ENCODE measurements at regions not wholly inside any gene's neighbourhood (a gene's known extent, or its start where the extent isn't known, plus 50 kb on each side); places are given as distances from the start of the nearest gene placed in this dataset.

DNA sequence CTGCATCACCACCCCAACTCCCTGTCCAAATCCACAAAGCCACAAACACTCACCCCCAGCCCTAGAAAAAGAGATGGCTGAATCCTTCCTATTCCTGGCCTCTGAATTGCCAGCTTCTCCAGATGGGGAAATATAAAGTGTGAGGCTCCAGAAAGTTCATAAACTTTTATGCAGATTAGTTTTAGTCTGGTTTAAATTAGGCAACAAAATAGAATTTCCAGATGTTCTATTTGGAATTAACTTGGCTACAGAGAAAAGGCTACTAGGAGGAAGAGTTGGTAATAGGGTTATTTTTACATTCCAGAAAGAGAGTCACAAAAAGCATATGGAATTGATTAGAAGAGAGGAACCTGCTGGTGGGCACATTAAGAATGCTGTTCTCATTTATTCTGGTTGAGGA is 56.0 kb downstream of the EN1 start:
- Histone ChIP-seq H3K27ac (ENCODE audit: low read depth, low read length) (no peak overlapping the region), H3K9me3 (ENCODE audit: low read length) (no peaks in the 10 kb centered on the region), H3K27me3 (ENCODE audit: insufficient read depth, low read length, poor library complexity, severe bottlenecking) (no peaks in the 10 kb centered on the region), H3K4me3 (ENCODE audit: low read length) (no peak overlapping the region), H3K4me1 (ENCODE audit: insufficient read depth, low read length) (no peaks in the 10 kb centered on the region), H3K36me3 (ENCODE audit: insufficient read depth, low read length) (no peaks in the 10 kb centered on the region)
- POLR2A ChIA-PET: no interaction called here
- CTCF ChIA-PET: interaction anchor here (0.5 kb wide), 1 partner anchor 56 kb away, joined by 3 read pairs; the partner anchor contains the start of gene EN1
- Mint-ChIP-seq H3K27ac (no peak overlapping the region), H3K36me3 (no peaks in the 10 kb centered on the region), H3K4me1 (no peaks in the 10 kb centered on the region), H3K9me3 (no peaks in the 10 kb centered on the region), H3K27me3 (peaks cover 2 to 35% of the 10 kb centered on the region in 2 donors), H3K4me3 (no peak overlapping the region)
- DNase-seq: no peak

DNA sequence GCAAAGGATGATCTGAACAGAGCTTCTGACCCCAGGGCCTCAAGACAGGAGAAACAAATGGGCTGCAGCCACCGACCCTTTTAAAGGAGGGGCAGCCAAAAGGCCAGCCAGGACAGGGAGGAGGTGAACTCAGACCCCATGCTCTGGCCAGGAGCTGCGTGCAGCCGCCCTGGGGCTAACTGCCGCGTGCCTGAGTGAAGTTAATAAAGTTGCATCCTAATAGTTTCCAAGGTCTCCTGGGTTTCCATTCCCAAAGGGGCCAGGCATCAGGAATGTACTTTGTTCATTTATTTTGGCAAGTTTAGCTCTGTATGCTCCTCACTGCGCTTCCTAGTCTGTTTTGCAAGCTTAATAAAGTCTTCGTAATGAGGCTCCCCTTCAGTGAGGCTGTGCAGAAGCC is 60.7 kb downstream of the EN1 start:
- DNase-seq: no peak

DNA sequence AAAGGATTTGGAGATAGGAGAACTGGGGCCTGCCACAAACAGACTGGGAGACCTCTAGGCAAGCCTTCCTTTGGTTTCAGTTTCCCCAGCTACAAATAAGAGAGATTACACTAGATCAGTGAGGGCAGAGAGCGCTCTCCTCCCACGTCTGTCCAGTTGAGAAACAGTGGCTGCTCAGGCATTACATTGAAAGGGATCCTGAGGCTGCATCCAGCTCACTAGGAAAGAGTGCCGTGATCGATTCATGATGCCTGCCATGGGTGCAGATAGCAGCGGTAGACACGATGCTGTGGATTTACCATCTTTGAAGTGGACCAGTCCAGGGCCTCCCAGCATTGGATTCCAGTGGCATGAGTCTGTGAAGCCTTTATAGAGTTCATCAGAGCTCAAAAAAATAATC is 62.6 kb downstream of the EN1 start:
- Histone ChIP-seq H3K36me3 (ENCODE audit: insufficient read depth, low read length) (no peaks in the 10 kb centered on the region), H3K27ac (ENCODE audit: low read depth, low read length) (no peak overlapping the region), H3K27me3 (ENCODE audit: insufficient read depth, low read length, poor library complexity, severe bottlenecking) (no peaks in the 10 kb centered on the region), H3K4me1 (ENCODE audit: insufficient read depth, low read length) (no peaks in the 10 kb centered on the region), H3K4me3 (ENCODE audit: low read length) (no peak overlapping the region), H3K9me3 (ENCODE audit: low read length) (no peaks in the 10 kb centered on the region)
- peaks cover 0 to 3% (median 0%) of the 10 kb centered on the region in 5 donors for H3K9me3 Mint-ChIP-seq
- H3K4me3 Mint-ChIP-seq: no peak overlapping the region
- H3K36me3 Mint-ChIP-seq: no peaks in the 10 kb centered on the region
- POLR2A ChIA-PET: no interaction called here
- no peak for DNase-seq
- peaks cover 4 to 30% of the 10 kb centered on the region in 2 donors for H3K27me3 Mint-ChIP-seq
- H3K27ac Mint-ChIP-seq: peak overlapping the region in 1 of 8 donors; percentile 16
- no peaks in the 10 kb centered on the region for H3K4me1 Mint-ChIP-seq
- CTCF ChIA-PET: no interaction called here

More for the DNA sequence above, 60.7 kb downstream of the EN1 start:
- H3K4me3 ChIP-seq (ENCODE audit: low read length): no peak overlapping the region
- ChIA-PET POLR2A (no interaction called here), CTCF (no interaction called here)
- H3K36me3 ChIP-seq (ENCODE audit: insufficient read depth, low read length): no peaks in the 10 kb centered on the region
- peaks cover 2 to 25% of the 10 kb centered on the region in 2 donors for H3K27me3 Mint-ChIP-seq
- H3K9me3 ChIP-seq (ENCODE audit: low read length): no peaks in the 10 kb centered on the region
- no peak overlapping the region for H3K4me3 Mint-ChIP-seq
- no peaks in the 10 kb centered on the region for H3K4me1 ChIP-seq (ENCODE audit: insufficient read depth, low read length)
- H3K27ac Mint-ChIP-seq: no peak overlapping the region
- H3K4me1 Mint-ChIP-seq: no peaks in the 10 kb centered on the region
- no peak overlapping the region for H3K27ac ChIP-seq (ENCODE audit: low read depth, low read length)
- no peaks in the 10 kb centered on the region for H3K36me3 Mint-ChIP-seq
- no peaks in the 10 kb centered on the region for H3K9me3 Mint-ChIP-seq
- no peaks in the 10 kb centered on the region for H3K27me3 ChIP-seq (ENCODE audit: insufficient read depth, low read length, poor library complexity, severe bottlenecking)

DNA sequence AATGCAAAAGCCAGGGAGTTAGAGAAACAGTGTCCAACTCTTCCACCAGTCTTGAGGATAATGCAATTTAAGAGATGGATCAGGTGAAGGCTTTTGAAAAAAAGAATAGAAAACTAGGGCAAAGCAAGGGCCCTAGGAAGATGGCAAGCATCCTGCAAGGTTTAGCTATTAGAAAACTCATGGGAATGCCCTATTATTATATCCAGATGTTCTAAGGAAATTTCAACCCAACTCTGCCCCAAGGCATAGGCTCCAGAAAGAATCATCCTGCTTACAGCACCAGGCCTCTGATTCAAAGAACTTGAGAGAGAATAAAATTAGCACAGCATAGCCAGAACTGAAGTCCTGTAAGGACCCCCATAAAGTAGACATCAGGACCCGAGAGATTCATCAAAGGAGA is 68.1 kb downstream of the EN1 start:
- Mint-ChIP-seq H3K36me3 (no peaks in the 10 kb centered on the region), H3K4me3 (no peak overlapping the region), H3K9me3 (peaks cover 0 to 3% (median 0%) of the 10 kb centered on the region in 5 donors), H3K27ac (no peak overlapping the region), H3K4me1 (peaks cover 4 to 9% (median 4%) of the 10 kb centered on the region in 3 donors), H3K27me3 (peaks cover 19 to 41% of the 10 kb centered on the region in 2 donors)
- Histone ChIP-seq H3K9me3 (ENCODE audit: low read length) (no peaks in the 10 kb centered on the region), H3K4me3 (ENCODE audit: low read length) (no peak overlapping the region), H3K27ac (ENCODE audit: low read depth, low read length) (no peak overlapping the region), H3K36me3 (ENCODE audit: insufficient read depth, low read length) (no peaks in the 10 kb centered on the region), H3K4me1 (ENCODE audit: insufficient read depth, low read length) (no peaks in the 10 kb centered on the region), H3K27me3 (ENCODE audit: insufficient read depth, low read length, poor library complexity, severe bottlenecking) (no peaks in the 10 kb centered on the region)
- DNase-seq: no peak
- POLR2A ChIA-PET: no interaction called here
- CTCF ChIA-PET: no interaction called here

DNA sequence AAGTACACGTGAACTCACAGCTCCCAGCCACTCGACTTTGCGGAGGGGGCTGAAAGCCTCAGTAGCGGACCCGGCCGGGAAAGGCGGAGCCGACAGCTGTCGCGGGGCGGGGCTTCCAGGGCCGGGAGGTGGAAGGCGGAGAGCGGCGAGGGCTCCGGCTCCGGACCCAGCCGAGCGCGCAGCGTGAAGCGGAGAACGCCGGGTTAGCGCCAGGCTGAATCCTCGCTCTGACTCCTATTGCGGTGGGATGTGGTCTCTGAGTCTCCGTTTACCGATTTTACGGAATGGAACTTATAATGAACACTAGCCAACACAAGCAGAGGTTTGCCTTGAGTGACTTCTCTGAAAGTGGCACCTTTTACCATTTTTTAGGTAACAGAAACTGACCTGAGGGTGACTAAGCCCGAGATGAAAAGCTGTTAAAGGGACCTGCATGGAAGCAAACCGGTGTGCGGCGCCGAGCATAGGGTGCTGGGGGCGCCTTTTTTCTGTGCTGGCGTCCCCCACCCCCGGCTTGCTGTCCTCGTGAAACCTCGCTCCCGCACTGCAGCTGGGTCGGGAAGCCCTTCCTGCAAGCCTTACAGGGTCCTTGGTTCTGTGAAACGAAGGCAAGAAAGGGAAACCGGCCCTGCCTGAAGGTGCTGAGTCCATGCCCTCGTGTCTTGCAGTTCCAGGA is 72.9 kb downstream of the EN1 start:
- Mint-ChIP-seq H3K36me3 (no peaks in the 10 kb centered on the region), H3K4me1 (peaks cover 4 to 12% (median 5%) of the 10 kb centered on the region in 3 donors), H3K27ac (peak overlapping the region in 1 of 8 donors; percentile 73), H3K27me3 (peaks cover 35 to 55% of the 10 kb centered on the region in 2 donors), H3K9me3 (peaks cover 0 to 6% (median 5%) of the 10 kb centered on the region in 5 donors), H3K4me3 (peak overlapping the region in 2 of 7 donors; percentile 36 to 43)
- Histone ChIP-seq H3K4me3 (ENCODE audit: low read length) (no peak overlapping the region), H3K9me3 (ENCODE audit: low read length) (no peaks in the 10 kb centered on the region), H3K27me3 (ENCODE audit: insufficient read depth, low read length, poor library complexity, severe bottlenecking) (peaks cover 4% of the 10 kb centered on the region), H3K4me1 (ENCODE audit: insufficient read depth, low read length) (no peaks in the 10 kb centered on the region), H3K36me3 (ENCODE audit: insufficient read depth, low read length) (no peaks in the 10 kb centered on the region), H3K27ac (ENCODE audit: low read depth, low read length) (no peak overlapping the region)
- DNase-seq: no peak
- CTCF ChIA-PET: no interaction called here
- POLR2A ChIA-PET: no interaction called here

DNA sequence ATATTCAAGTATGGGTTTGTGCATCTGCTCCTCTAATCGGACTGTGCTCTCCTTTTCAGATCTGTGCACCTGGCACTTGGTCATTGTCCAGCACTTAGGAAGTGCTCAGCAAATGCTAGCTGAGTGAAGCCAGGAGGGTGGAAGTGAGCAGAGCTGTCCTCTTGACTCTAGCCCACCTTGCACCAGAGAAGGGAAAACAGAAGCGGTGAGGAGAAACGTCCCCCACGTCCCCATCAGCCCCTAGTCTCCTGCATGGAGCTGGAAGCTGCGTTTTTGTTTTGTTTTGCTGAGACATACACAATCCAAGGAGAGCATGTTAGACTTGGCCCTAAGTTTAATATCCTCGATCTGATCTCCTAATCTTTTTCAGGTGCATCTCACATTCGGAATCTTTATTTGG is 73.6 kb downstream of the EN1 start:
- no peaks in the 10 kb centered on the region for H3K36me3 Mint-ChIP-seq
- DNase-seq: no peak
- Histone ChIP-seq H3K27ac (ENCODE audit: low read depth, low read length) (no peak overlapping the region), H3K36me3 (ENCODE audit: insufficient read depth, low read length) (no peaks in the 10 kb centered on the region), H3K27me3 (ENCODE audit: insufficient read depth, low read length, poor library complexity, severe bottlenecking) (peaks cover 4% of the 10 kb centered on the region), H3K4me3 (ENCODE audit: low read length) (no peak overlapping the region), H3K9me3 (ENCODE audit: low read length) (no peaks in the 10 kb centered on the region), H3K4me1 (ENCODE audit: insufficient read depth, low read length) (no peaks in the 10 kb centered on the region)
- H3K27me3 Mint-ChIP-seq: peaks cover 36 to 59% of the 10 kb centered on the region in 2 donors
- CTCF ChIA-PET: no interaction called here
- H3K27ac Mint-ChIP-seq: no peak overlapping the region
- H3K4me1 Mint-ChIP-seq: peaks cover 4 to 12% (median 5%) of the 10 kb centered on the region in 3 donors
- H3K4me3 Mint-ChIP-seq: no peak overlapping the region
- H3K9me3 Mint-ChIP-seq: peaks cover 0 to 6% (median 4%) of the 10 kb centered on the region in 5 donors
- POLR2A ChIA-PET: no interaction called here

DNA sequence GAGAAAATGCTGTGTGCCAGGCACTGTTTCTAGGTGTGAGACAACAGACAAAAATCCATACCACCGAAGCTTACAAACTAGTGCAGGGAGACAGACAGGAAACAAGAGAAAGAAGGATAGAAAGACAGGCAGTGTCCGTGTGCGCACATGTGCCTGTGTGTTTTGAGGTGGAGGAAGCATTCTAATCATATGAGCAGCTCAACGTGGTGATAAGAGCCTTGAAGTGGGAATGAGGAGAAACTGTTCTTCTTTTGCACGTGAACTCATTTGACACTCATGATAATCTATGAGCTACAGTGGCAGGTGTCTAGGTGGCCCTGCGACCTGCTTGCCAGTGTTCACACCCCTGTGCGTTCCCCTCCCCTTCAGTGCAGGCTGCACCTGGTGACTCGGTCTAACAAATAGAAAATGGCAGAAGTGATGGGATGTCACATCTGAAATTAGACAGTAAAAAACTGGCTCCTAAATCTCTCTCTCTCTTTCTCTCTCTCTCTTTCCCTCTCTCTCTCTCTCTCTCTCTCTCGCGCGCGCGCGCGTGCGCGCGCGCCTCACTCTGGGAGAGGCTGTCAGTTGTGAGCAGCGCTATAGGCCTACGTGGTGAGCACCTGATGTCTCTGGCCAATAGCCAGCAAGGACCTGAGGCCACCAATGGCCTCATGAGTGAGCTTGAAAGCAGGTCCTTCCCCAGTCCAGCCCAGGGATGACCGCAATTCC is 74.8 kb downstream of the EN1 start:
- Mint-ChIP-seq H3K27me3 (peaks cover 36 to 63% of the 10 kb centered on the region in 2 donors), H3K4me1 (peaks cover 4 to 12% (median 5%) of the 10 kb centered on the region in 3 donors), H3K36me3 (no peaks in the 10 kb centered on the region), H3K4me3 (no peak overlapping the region), H3K27ac (no peak overlapping the region), H3K9me3 (peaks cover 0 to 6% (median 4%) of the 10 kb centered on the region in 5 donors)
- POLR2A ChIA-PET: no interaction called here
- no peaks in the 10 kb centered on the region for H3K4me1 ChIP-seq (ENCODE audit: insufficient read depth, low read length)
- CTCF ChIA-PET: interaction anchor here (1.4 kb wide), 1 partner anchor 11 kb away, joined by 5 read pairs; no protein-coding TSS in a partner anchor
- H3K9me3 ChIP-seq (ENCODE audit: low read length): no peaks in the 10 kb centered on the region
- no peak overlapping the region for H3K27ac ChIP-seq (ENCODE audit: low read depth, low read length)
- no peak for DNase-seq
- H3K27me3 ChIP-seq (ENCODE audit: insufficient read depth, low read length, poor library complexity, severe bottlenecking): peaks cover 4% of the 10 kb centered on the region
- H3K36me3 ChIP-seq (ENCODE audit: insufficient read depth, low read length): no peaks in the 10 kb centered on the region
- no peak overlapping the region for H3K4me3 ChIP-seq (ENCODE audit: low read length)

DNA sequence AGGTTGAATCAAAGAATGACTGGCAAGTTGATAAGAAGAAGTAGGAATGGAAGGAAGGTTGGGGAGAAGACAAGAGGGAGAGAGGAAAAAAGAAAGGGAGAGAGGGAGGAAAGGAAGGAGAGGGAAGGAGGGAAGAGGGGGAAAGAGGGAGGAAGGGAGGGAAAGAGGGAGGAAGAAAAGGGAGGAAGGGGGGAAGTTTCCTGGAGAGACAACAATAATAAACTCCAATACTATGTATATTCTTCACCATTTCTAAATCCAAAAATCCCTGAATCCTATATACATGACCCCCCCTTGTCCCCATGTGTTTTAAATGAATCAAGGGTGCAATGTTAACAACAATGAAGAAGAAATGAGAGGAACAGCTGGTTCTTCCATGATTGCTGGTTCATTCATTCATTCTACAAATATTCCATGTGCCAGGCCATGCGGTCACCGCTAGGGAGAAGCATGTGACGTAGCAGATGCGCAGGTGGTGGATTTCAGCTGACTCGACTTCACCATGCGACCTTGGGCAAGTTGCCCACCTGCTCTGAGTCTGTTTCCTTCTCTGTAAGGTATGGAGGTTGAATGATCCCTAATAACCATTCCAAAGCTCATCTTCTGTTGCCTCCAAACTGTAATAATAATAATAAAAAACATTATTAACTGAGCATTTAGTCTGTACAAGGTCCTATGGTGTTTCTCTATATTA is 77.6 kb downstream of the EN1 start:
- Histone ChIP-seq H3K27ac (ENCODE audit: low read depth, low read length) (no peak overlapping the region), H3K4me1 (ENCODE audit: insufficient read depth, low read length) (no peaks in the 10 kb centered on the region), H3K36me3 (ENCODE audit: insufficient read depth, low read length) (no peaks in the 10 kb centered on the region), H3K9me3 (ENCODE audit: low read length) (no peaks in the 10 kb centered on the region), H3K27me3 (ENCODE audit: insufficient read depth, low read length, poor library complexity, severe bottlenecking) (peaks cover 4% of the 10 kb centered on the region), H3K4me3 (ENCODE audit: low read length) (no peak overlapping the region)
- H3K4me3 Mint-ChIP-seq: no peak overlapping the region
- ChIA-PET POLR2A (no interaction called here), CTCF (no interaction called here)
- H3K36me3 Mint-ChIP-seq: no peaks in the 10 kb centered on the region
- H3K27me3 Mint-ChIP-seq: peaks cover 22 to 54% of the 10 kb centered on the region in 2 donors
- peaks cover 0 to 8% (median 1%) of the 10 kb centered on the region in 3 donors for H3K4me1 Mint-ChIP-seq
- no peak overlapping the region for H3K27ac Mint-ChIP-seq
- no peak for DNase-seq
- peaks cover 0 to 6% (median 4%) of the 10 kb centered on the region in 5 donors for H3K9me3 Mint-ChIP-seq
